Hepatocyte (in vitro differentiated cells): ENCODE measurements at regions not wholly inside any gene's neighbourhood (a gene's known extent, or its start where the extent isn't known, plus 50 kb on each side); places are given as distances from the start of the nearest gene placed in this dataset.

Experiments used
- DNase-seq: peaks from one replicate; pipeline ENCODE4 v3.0.0-alpha.2; 2016; ENCODE audit warnings: low spot score
- H2AFZ ChIP-seq: fragments of 200-600 bp; sonication (generic); 2 replicates; pipeline ENCODE4 v1.6.0; 2016; ENCODE audit warnings: antibody characterized with exemption, mild to moderate bottlenecking
- H3K27ac ChIP-seq: fragments of 200-600 bp; sonication (generic); 2 replicates; pipeline ENCODE4 v1.5.1; 2016; ENCODE audit warnings: mild to moderate bottlenecking
- H3K27me3 ChIP-seq: fragments of 200-600 bp; sonication (generic); 2 replicates; pipeline ENCODE4 v1.6.1; 2016
- H3K36me3 ChIP-seq: fragments of 200-600 bp; sonication (generic); replicated peaks from 2 replicates; pipeline ENCODE4 v1.5.1; 2016; ENCODE audit warnings: low read depth; ENCODE audit not compliant: insufficient read depth
- H3K4me1 ChIP-seq: fragments of 200-600 bp; sonication (generic); 2 replicates; pipeline ENCODE4 v1.5.1; 2016; ENCODE audit warnings: mild to moderate bottlenecking, moderate library complexity; ENCODE audit not compliant: insufficient read depth
- H3K4me2 ChIP-seq: fragments of 200-600 bp; sonication (generic); 2 replicates; pipeline ENCODE4 v1.6.0; 2016
- H3K4me3 ChIP-seq: fragments of 200-600 bp; sonication (generic); 2 replicates; pipeline ENCODE4 v1.5.1; 2016; ENCODE audit warnings: mild to moderate bottlenecking
- H3K79me2 ChIP-seq: fragments of 200-600 bp; sonication (generic); 2 replicates; pipeline ENCODE4 v1.6.0; 2017; ENCODE audit warnings: mild to moderate bottlenecking
- H3K9me2 ChIP-seq: fragments of 200-600 bp; sonication (generic); replicated peaks from 2 replicates; pipeline ENCODE4 v1.6.0; 2017; ENCODE audit warnings: mild to moderate bottlenecking; ENCODE audit not compliant: insufficient read depth
- H3K9me3 ChIP-seq: fragments of 200-600 bp; sonication (generic); 2 replicates; pipeline ENCODE4 v1.5.1; 2016; ENCODE audit warnings: low read depth, mild to moderate bottlenecking
- H4K20me1 ChIP-seq: fragments of 200-600 bp; sonication (generic); 2 replicates; pipeline ENCODE4 v1.6.0; 2016; ENCODE audit warnings: mild to moderate bottlenecking; ENCODE audit not compliant: insufficient read depth, poor library complexity, severe bottlenecking
- EZH2 ChIP-seq: fragments of 200-600 bp; sonication (generic); IDR thresholded peaks from 2 replicates; pipeline ENCODE4 v1.6.1; 2016; ENCODE audit warnings: antibody characterized with exemption, mild to moderate bottlenecking, borderline replicate concordance
- EZH2phosphoT487 ChIP-seq: fragments of 200-600 bp; sonication (generic); IDR thresholded peaks from one replicate; pipeline ENCODE4 v1.6.1; 2018; ENCODE audit warnings: antibody characterized with exemption, mild to moderate bottlenecking, low read depth, moderate library complexity; ENCODE audit not compliant: unreplicated experiment, severe bottlenecking
- WGBS: methylation state at CpG from one replicate; pipeline ENCODE4 v1.1.6; 2016; ENCODE audit warnings: low lambda C conversion rate; ENCODE audit errors: missing lambda C conversion rate; 5-methylcytosine and 5-hydroxymethylcytosine counted together
- TF ChIP-seq, protein P1 (sequence below): fragments of 200-600 bp; sonication (generic); IDR thresholded peaks from 2 replicates; pipeline ENCODE4 v1.5.1; 2016; ENCODE audit warnings: antibody characterized with exemption, mild to moderate bottlenecking; ENCODE audit not compliant: poor library complexity

DNA sequence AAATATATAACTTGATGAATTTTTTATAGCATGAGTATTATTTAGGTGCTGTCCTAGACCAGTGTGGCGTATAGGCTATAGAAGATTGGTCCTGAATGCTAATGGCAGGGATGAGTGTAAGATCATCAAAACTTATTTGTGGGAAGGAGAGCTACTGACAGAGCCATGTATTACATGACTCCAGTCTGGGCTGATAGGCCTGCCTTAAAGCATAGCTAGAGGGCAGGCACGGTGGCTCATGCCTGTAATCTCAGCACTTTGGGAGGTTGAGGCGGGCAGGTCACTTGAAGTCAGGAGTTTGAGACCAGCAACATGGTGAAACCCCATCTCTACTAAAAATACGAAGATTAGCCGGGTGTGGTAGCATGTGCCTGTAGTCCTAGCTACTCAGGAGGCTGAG lies 198.1 kb upstream of the KLF14 start:
- DNase-seq: no peak
- no peaks in the 10 kb centered on the region for H4K20me1 ChIP-seq
- H3K27ac ChIP-seq: no peak overlapping the region
- no peak overlapping the region for H3K4me2 ChIP-seq
- H2AFZ ChIP-seq: no peak overlapping the region
- H3K27me3 ChIP-seq: no peaks in the 10 kb centered on the region
- H3K36me3 ChIP-seq: no peaks in the 10 kb centered on the region
- TF ChIP-seq EZH2phosphoT487 (no peak), EZH2 (no peak)
- TF ChIP-seq, protein P1, sequence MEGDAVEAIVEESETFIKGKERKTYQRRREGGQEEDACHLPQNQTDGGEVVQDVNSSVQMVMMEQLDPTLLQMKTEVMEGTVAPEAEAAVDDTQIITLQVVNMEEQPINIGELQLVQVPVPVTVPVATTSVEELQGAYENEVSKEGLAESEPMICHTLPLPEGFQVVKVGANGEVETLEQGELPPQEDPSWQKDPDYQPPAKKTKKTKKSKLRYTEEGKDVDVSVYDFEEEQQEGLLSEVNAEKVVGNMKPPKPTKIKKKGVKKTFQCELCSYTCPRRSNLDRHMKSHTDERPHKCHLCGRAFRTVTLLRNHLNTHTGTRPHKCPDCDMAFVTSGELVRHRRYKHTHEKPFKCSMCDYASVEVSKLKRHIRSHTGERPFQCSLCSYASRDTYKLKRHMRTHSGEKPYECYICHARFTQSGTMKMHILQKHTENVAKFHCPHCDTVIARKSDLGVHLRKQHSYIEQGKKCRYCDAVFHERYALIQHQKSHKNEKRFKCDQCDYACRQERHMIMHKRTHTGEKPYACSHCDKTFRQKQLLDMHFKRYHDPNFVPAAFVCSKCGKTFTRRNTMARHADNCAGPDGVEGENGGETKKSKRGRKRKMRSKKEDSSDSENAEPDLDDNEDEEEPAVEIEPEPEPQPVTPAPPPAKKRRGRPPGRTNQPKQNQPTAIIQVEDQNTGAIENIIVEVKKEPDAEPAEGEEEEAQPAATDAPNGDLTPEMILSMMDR: no peak
- no peaks in the 10 kb centered on the region for H3K9me3 ChIP-seq
- H3K9me2 ChIP-seq: no peaks in the 10 kb centered on the region
- no peaks in the 10 kb centered on the region for H3K79me2 ChIP-seq
- no peak overlapping the region for H3K4me3 ChIP-seq
- 96% methylated on average over 5 of the region's 5 CpGs for whole genome bisulfite sequencing
- H3K4me1 ChIP-seq: no peaks in the 10 kb centered on the region

DNA sequence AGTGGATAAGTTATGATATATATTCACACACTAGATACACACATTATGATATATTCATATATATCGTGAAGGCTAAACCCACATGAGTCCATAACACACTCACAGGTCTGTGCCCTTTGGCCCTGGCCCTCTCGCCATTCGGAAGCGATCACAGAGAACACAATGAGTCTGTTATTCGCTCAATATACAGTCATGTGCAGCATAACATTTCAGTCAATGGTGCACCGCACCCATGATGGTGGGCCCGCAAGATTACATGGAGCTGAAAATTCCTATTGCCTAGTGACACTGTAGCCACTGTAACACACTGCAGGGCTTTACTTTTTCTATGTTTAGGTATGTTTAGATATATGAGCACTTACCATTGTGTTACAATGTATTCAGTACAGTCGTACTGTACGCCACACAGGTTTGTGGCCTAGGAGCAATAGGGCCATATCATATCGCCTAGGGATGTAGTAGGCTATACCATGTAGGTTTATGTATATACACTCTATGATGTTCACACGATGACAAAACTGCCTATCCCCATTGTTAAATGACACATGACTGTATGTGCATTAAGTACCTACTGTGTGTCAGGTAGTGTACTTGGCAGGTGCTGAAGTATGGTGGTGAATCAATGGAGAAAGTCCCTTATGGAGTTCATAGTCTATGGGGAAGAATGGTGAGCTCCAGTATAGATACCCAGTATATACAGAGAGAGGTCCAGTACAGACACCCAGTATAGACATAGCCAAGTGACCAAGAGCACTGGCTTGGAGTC lies 198.8 kb upstream of the KLF14 start:
- no peak overlapping the region for H2AFZ ChIP-seq
- no peaks in the 10 kb centered on the region for H3K36me3 ChIP-seq
- no peak overlapping the region for H3K4me2 ChIP-seq
- H3K27ac ChIP-seq: no peak overlapping the region
- H4K20me1 ChIP-seq: no peaks in the 10 kb centered on the region
- no peaks in the 10 kb centered on the region for H3K79me2 ChIP-seq
- H3K4me1 ChIP-seq: no peaks in the 10 kb centered on the region
- TF ChIP-seq EZH2phosphoT487 (no peak), EZH2 (no peak)
- TF ChIP-seq, protein P1: no peak
- no peak overlapping the region for H3K4me3 ChIP-seq
- WGBS: 89% methylated on average over 11 of the region's 11 CpGs
- no peak for DNase-seq
- H3K9me2 ChIP-seq: no peaks in the 10 kb centered on the region
- H3K9me3 ChIP-seq: no peaks in the 10 kb centered on the region
- no peaks in the 10 kb centered on the region for H3K27me3 ChIP-seq

- 73% methylated on average over 4 of the region's 4 CpGs for WGBS
- Histone ChIP-seq H3K4me3 (no peak overlapping the region), H3K4me1 (no peaks in the 10 kb centered on the region), H4K20me1 (no peaks in the 10 kb centered on the region), H3K36me3 (no peaks in the 10 kb centered on the region), H3K27ac (no peak overlapping the region), H3K4me2 (no peak overlapping the region), H3K9me2 (no peaks in the 10 kb centered on the region), H3K27me3 (no peaks in the 10 kb centered on the region), H3K9me3 (no peaks in the 10 kb centered on the region), H2AFZ (no peak overlapping the region), H3K79me2 (peaks cover 3% of the 10 kb centered on the region)
- no peak for DNase-seq
- TF ChIP-seq EZH2phosphoT487 (no peak), EZH2 (no peak)
- TF ChIP-seq, protein P1: no peak
Measured at GRCh38 chr7:130933919-130934318, 199.9 kb upstream of the KLF14 start.
